GM12878 (cell line): ENCODE measurements at regions not wholly inside any gene's neighbourhood (a gene's known extent, or its start where the extent isn't known, plus 50 kb on each side); places are given as distances from the start of the nearest gene placed in this dataset.
A peak's percentile ranks its signal among the peaks of the same experiment; 100 is the strongest.

Source experiments
- ATAC-seq: fragments of 200-7000 bp; cut with Tn5 transposase; 3 replicates; pipeline ENCODE4 v1.9.1; 2020; ENCODE audit warnings: mild to moderate bottlenecking, moderate library complexity
- BruUV-seq: library from RNA; stranded (reverse); fragments of 400-500 nt; replicated peaks from 2 replicates; lab custom pipeline; 2021; lab: Mats Ljungman, UMichigan
- CTCF ChIA-PET: fragments of 300-600 bp; sonication (Branson Sonifier 250); formaldehyde crosslinking; extraction: SDS; loops from one replicate; lab custom pipeline; 2021; ENCODE audit warnings: inconsistent platforms; lab: Yijun Ruan, JAX
- POLR2A ChIA-PET: fragments of 350-600 bp; formaldehyde crosslinking; extraction: SDS; loops from one replicate; lab custom pipeline; 2021; ENCODE audit warnings: inconsistent platforms; lab: Charles Lee
- RAD21 ChIA-PET: fragments of 300-600 bp; sonication (Branson Sonifier 250); formaldehyde crosslinking; loops from one replicate; lab custom pipeline; 2023; ENCODE audit warnings: antibody characterized with exemption; ENCODE audit not compliant: unreplicated experiment; lab: Charles Lee
- SMC1A ChIA-PET: fragments of 300-600 bp; sonication (Branson Sonifier 250); formaldehyde crosslinking; loops from one replicate; lab custom pipeline; 2023; ENCODE audit not compliant: unreplicated experiment, uncharacterized antibody; lab: Charles Lee
- DNase-seq: peaks from one replicate; pipeline ENCODE4 v3.0.0-alpha.2; 2011; ENCODE audit warnings: low read depth, low spot score
- FAIRE-seq: peaks from 3 replicates; lab custom pipeline; 2011; peaks lifted over from hg19 to GRCh38; lab: Jason Lieb, UNC
- H2AFZ ChIP-seq: 2 replicates; pipeline ENCODE4 v1.6.0; 2011; ENCODE audit warnings: low read depth, low read length, control low read depth; ENCODE audit not compliant: control insufficient read depth
- H3K27ac ChIP-seq: 2 replicates; pipeline ENCODE4 v1.5.1; 2011; ENCODE audit warnings: control low read depth; ENCODE audit not compliant: control insufficient read depth, insufficient read depth
- H3K27me3 ChIP-seq, 2 experiments: replicated peaks in 1 of 2; 2 replicates each; pipeline versions ENCODE4 v1.6.0 to v1.6.1; 2011; ENCODE audit warnings: low read length in 1 of 2; ENCODE audit not compliant: control insufficient read depth in 2 of 2, insufficient read depth in 2 of 2
- H3K36me3 ChIP-seq, 2 experiments: 2 replicates each; pipeline ENCODE4 v1.5.1; 2011; ENCODE audit warnings: low read length in 1 of 2; ENCODE audit not compliant: control insufficient read depth in 2 of 2, insufficient read depth in 2 of 2
- H3K4me1 ChIP-seq: 2 replicates; pipeline ENCODE4 v1.6.1; 2011; ENCODE audit warnings: mild to moderate bottlenecking, low read length, moderate library complexity, mixed read lengths; ENCODE audit not compliant: control insufficient read depth, insufficient read depth
- H3K4me2 ChIP-seq: 2 replicates; pipeline ENCODE4 v1.6.0; 2011; ENCODE audit warnings: control low read depth; ENCODE audit not compliant: control insufficient read depth, insufficient read depth
- H3K4me3 ChIP-seq: fragments of 200-600 bp; sonication (generic); 2 replicates; pipeline ENCODE4 v1.5.1; 2016
- H3K79me2 ChIP-seq: 2 replicates; pipeline ENCODE4 v1.6.0; 2011; ENCODE audit warnings: low read length; ENCODE audit not compliant: control insufficient read depth, insufficient read depth
- H3K9ac ChIP-seq: 2 replicates; pipeline ENCODE4 v1.8.0; 2011; ENCODE audit warnings: low read length, control low read depth, mixed read lengths; ENCODE audit not compliant: control insufficient read depth, insufficient read depth
- H3K9me3 ChIP-seq: replicated peaks from 3 replicates; pipeline ENCODE4 v1.5.1; 2011; ENCODE audit warnings: mild to moderate bottlenecking, low read length; ENCODE audit not compliant: control insufficient read depth, insufficient read depth
- H4K20me1 ChIP-seq: 2 replicates; pipeline ENCODE4 v1.6.0; 2011; ENCODE audit not compliant: control insufficient read depth, insufficient read depth
- DPF2 ChIP-seq: fragments of 450-650 bp; IDR thresholded peaks from 2 replicates; pipeline ENCODE4 v1.6.1; 2017; ENCODE audit warnings: mild to moderate bottlenecking
- EP300 ChIP-seq, 2 experiments: fragments of 150-350 bp in 1 of 2; IDR thresholded peaks; 2 replicates each; pipeline ENCODE4 v1.6.1; 2011 to 2012; ENCODE audit warnings: low read depth in 2 of 2, low read length in 2 of 2, borderline replicate concordance in 1 of 2, improper control_type of control experiment in 1 of 2, inconsistent platforms in 1 of 2; ENCODE audit not compliant: control insufficient read depth in 1 of 2
- RELB ChIP-seq: fragments of 450-650 bp; IDR thresholded peaks from 2 replicates; pipeline ENCODE4 v1.6.1; 2017; ENCODE audit warnings: low read depth, mild to moderate bottlenecking, moderate library complexity
- RUNX3 ChIP-seq: IDR thresholded peaks from 2 replicates; pipeline ENCODE4 v1.6.1; 2012; ENCODE audit warnings: low read length, inconsistent platforms
- SPI1 ChIP-seq: IDR thresholded peaks from 2 replicates; pipeline ENCODE4 v1.6.1; 2011; ENCODE audit warnings: low read depth, mild to moderate bottlenecking, low read length, moderate library complexity, borderline replicate concordance; ENCODE audit not compliant: insufficient read depth
- SUZ12 ChIP-seq: fragments of 200-600 bp; sonication (generic); IDR thresholded peaks from one replicate; pipeline ENCODE4 v1.6.1; 2018; ENCODE audit warnings: antibody characterized with exemption, mild to moderate bottlenecking; ENCODE audit not compliant: unreplicated experiment
- ZSCAN29 ChIP-seq: fragments of 450-650 bp; IDR thresholded peaks from 2 replicates; pipeline ENCODE4 v1.6.1; 2017; ENCODE audit warnings: mild to moderate bottlenecking, moderate library complexity
- WGBS: methylation state at CpG from one replicate; pipeline ENCODE4 v1.1.6; 2016; ENCODE audit warnings: low lambda C conversion rate; ENCODE audit not compliant: insufficient replicate concordance, insufficient coverage; ENCODE audit errors: missing lambda C conversion rate; 5-methylcytosine and 5-hydroxymethylcytosine counted together
- in situ Hi-C: fragments of 300-500 bp; cut with MboI; formaldehyde crosslinking; loops from 9 replicates; pipeline ENCODE4 v1.14.3; 2018; ENCODE audit warnings: mixed read lengths
- intact Hi-C: fragments of 100-400 bp; cut with micrococcal nuclease; formaldehyde crosslinking; loops from one replicate; pipeline ENCODE4 v1.14.2; 2022; ENCODE audit not compliant: unreplicated experiment
- TF ChIP-seq, protein P1 (sequence below): fragments of 450-650 bp; IDR thresholded peaks from 2 replicates; pipeline ENCODE4 v1.6.1; 2018; ENCODE audit warnings: mild to moderate bottlenecking, low read depth, moderate library complexity; ENCODE audit not compliant: partially characterized antibody

DNA sequence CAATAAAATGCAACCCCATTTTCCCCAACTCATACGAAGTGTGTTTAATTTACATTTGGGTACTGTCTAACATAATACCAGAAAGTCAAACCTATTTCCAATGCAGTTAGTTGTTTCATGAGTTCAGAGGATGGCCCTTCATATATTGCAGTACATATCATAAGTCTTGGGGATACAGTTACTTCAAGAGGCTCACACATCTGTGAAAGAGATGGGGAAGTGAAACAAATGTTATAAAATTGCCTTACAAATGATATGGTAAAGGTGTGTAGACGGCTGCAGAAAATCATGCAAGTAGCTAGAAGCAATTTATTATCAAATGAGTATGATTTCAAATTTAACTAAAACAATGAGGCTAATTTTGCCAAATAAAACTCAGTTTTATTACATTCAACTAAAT, 219.0 kb upstream of the CDH12 start:
- peak; percentile 96 for ATAC-seq

More for the DNA sequence above, 219.0 kb upstream of the CDH12 start:
- no peaks in the 10 kb centered on the region for H3K27me3 ChIP-seq
- TF ChIP-seq RUNX3 (no peak), RELB (0 out of 2 replicates have a peak, but pooled peaks have one; percentile 9), EP300 (IDR thresholded peaks at IDR 0.05; ENCODE audit: borderline replicate concordance in 1 of 2, control insufficient read depth in 1 of 2, low read depth in 2 of 2, low read length in 2 of 2) (0 out of 4 replicates have a peak, but pooled peaks of 1 of the 2 experiments have one; percentile 38), DPF2 (0 out of 2 replicates have a peak, but pooled peaks have one; percentile 17), SUZ12 (no peak), ZSCAN29 (peak; percentile 84), SPI1 (peak; percentile 86)
- TF ChIP-seq, protein P1, sequence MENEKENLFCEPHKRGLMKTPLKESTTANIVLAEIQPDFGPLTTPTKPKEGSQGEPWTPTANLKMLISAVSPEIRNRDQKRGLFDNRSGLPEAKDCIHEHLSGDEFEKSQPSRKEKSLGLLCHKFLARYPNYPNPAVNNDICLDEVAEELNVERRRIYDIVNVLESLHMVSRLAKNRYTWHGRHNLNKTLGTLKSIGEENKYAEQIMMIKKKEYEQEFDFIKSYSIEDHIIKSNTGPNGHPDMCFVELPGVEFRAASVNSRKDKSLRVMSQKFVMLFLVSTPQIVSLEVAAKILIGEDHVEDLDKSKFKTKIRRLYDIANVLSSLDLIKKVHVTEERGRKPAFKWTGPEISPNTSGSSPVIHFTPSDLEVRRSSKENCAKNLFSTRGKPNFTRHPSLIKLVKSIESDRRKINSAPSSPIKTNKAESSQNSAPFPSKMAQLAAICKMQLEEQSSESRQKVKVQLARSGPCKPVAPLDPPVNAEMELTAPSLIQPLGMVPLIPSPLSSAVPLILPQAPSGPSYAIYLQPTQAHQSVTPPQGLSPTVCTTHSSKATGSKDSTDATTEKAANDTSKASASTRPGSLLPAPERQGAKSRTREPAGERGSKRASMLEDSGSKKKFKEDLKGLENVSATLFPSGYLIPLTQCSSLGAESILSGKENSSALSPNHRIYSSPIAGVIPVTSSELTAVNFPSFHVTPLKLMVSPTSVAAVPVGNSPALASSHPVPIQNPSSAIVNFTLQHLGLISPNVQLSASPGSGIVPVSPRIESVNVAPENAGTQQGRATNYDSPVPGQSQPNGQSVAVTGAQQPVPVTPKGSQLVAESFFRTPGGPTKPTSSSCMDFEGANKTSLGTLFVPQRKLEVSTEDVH: no peak
- ChIA-PET RAD21 (interaction anchor here (0.7 to 2.0 kb wide), 7 partner anchors 13 to 155 kb away, joined by 3 to 8 read pairs (median 5); no protein-coding TSS in a partner anchor), SMC1A (interaction anchor here (0.6 to 3.2 kb wide), 15 partner anchors 9 to 178 kb away, joined by 3 to 17 read pairs (median 4); no protein-coding TSS in a partner anchor), POLR2A (no interaction called here), CTCF (interaction anchor here (1.1 to 1.3 kb wide), 4 partner anchors 11 to 48 kb away, joined by 3 read pairs; no protein-coding TSS in a partner anchor)
- intact Hi-C loops: no loop called here
- no peaks in the 10 kb centered on the region for H3K79me2 ChIP-seq
- H4K20me1 ChIP-seq: no peaks in the 10 kb centered on the region
- in situ Hi-C loops: no loop called here
- no peak overlapping the region for H3K27ac ChIP-seq
- no peaks in the 10 kb centered on the region for H3K36me3 ChIP-seq
- H3K9me3 ChIP-seq: no peaks in the 10 kb centered on the region
- no peaks in the 10 kb centered on the region for H3K4me1 ChIP-seq
- H3K4me2 ChIP-seq: no peak overlapping the region
- WGBS: 0% methylated on average over 2 of the region's 2 CpGs
- no peak overlapping the region for H2AFZ ChIP-seq
- H3K9ac ChIP-seq: no peak overlapping the region
- no TSS peak for BruUV-seq
- DNase-seq (no peak), FAIRE-seq (no peak)
- H3K4me3 ChIP-seq: no peak overlapping the region
